Endothelial cell of umbilical vein (primary cell): ENCODE measurements at regions not wholly inside any gene's neighbourhood (a gene's known extent, or its start where the extent isn't known, plus 50 kb on each side); places are given as distances from the start of the nearest gene placed in this dataset.

Experiments used
- BruUV-seq: library from RNA; stranded (reverse); fragments of 400-500 nt; replicated peaks from 2 replicates; lab custom pipeline; 2021; lab: Mats Ljungman, UMichigan
- CTCF ChIA-PET: fragments of 300-600, 350-600 bp; sonication (Branson Sonifier 250); formaldehyde crosslinking; loops from one replicate; lab custom pipeline; 2021; ENCODE audit warnings: antibody characterized with exemption, inconsistent platforms; lab: Charles Lee
- POLR2A ChIA-PET: fragments of 300-600, 350-600 bp; sonication (Branson Sonifier 250); formaldehyde crosslinking; loops from one replicate; lab custom pipeline; 2021; ENCODE audit warnings: antibody characterized with exemption, inconsistent platforms; lab: Charles Lee
- DNase-seq: peaks from one replicate; pipeline ENCODE4 v3.0.0-alpha.2; 2011; ENCODE audit warnings: low read depth, low spot score
- FAIRE-seq: peaks from 2 replicates; lab custom pipeline; 2011; peaks lifted over from hg19 to GRCh38; lab: Jason Lieb, UNC
- H2AFZ ChIP-seq: 2 replicates; pipeline ENCODE4 v1.6.0; 2012; ENCODE audit warnings: low read depth, low read length, control low read depth, inconsistent platforms
- H3K27ac ChIP-seq: 2 replicates; pipeline ENCODE4 v1.5.1; 2011; ENCODE audit warnings: low read depth, mild to moderate bottlenecking, control low read depth, low read length, moderate library complexity; ENCODE audit not compliant: insufficient read depth
- H3K27me3 ChIP-seq, 2 experiments: 2 replicates each; pipeline versions ENCODE4 v1.6.0 to v1.6.1; 2011; ENCODE audit warnings: low read length in 2 of 2, mixed read lengths in 1 of 2; ENCODE audit not compliant: control insufficient read depth in 2 of 2, insufficient read depth in 2 of 2
- H3K36me3 ChIP-seq, 2 experiments: 2 replicates in 1 of 2; 3 replicates in 1 of 2; pipeline ENCODE4 v1.5.1; 2011; ENCODE audit warnings: low read length in 2 of 2, mild to moderate bottlenecking in 1 of 2, moderate library complexity in 1 of 2; ENCODE audit not compliant: control insufficient read depth in 2 of 2, insufficient read depth in 2 of 2; ENCODE audit errors: extremely low read depth in 1 of 2
- H3K4me1 ChIP-seq: 3 replicates; pipeline ENCODE4 v1.5.1; 2011; ENCODE audit warnings: mild to moderate bottlenecking, low read length; ENCODE audit not compliant: control insufficient read depth, insufficient read depth; ENCODE audit errors: extremely low read depth
- H3K4me2 ChIP-seq: 2 replicates; pipeline ENCODE4 v1.6.1; 2011; ENCODE audit warnings: low read length, control low read depth, mixed read lengths; ENCODE audit not compliant: insufficient read depth
- H3K4me3 ChIP-seq, 3 experiments: fragments of 200-600 bp in 1 of 3; sonication (generic), shearing (Covaris generic) in 1 of 3; replicated peaks in 1 of 3; 2 replicates each; pipeline ENCODE4 v1.5.1; 2011 to 2016; ENCODE audit warnings: control low read depth in 3 of 3, low read length in 3 of 3, mild to moderate bottlenecking in 2 of 3, inconsistent platforms in 1 of 3, low read depth in 1 of 3, moderate library complexity in 1 of 3; ENCODE audit not compliant: insufficient read depth in 1 of 3
- H3K79me2 ChIP-seq: 2 replicates; pipeline ENCODE4 v1.6.0; 2012; ENCODE audit warnings: low read length, inconsistent platforms; ENCODE audit not compliant: control insufficient read depth, insufficient read depth
- H3K9ac ChIP-seq: replicated peaks from 2 replicates; pipeline ENCODE3; 2011; ENCODE audit warnings: low read length, control low read depth; ENCODE audit not compliant: insufficient read depth; ENCODE audit errors: extremely low read depth
- H3K9me1 ChIP-seq: replicated peaks from 3 replicates; pipeline ENCODE4 v1.6.0; 2011; ENCODE audit warnings: mild to moderate bottlenecking, low read length; ENCODE audit not compliant: control insufficient read depth, insufficient read depth; ENCODE audit errors: extremely low read depth
- H3K9me3 ChIP-seq: replicated peaks from 2 replicates; pipeline ENCODE4 v1.5.1; 2012; ENCODE audit warnings: low read length, inconsistent platforms; ENCODE audit not compliant: control insufficient read depth, insufficient read depth
- H4K20me1 ChIP-seq: replicated peaks from 2 replicates; pipeline ENCODE3; 2011; ENCODE audit warnings: mild to moderate bottlenecking, low read length; ENCODE audit not compliant: control insufficient read depth, insufficient read depth; ENCODE audit errors: extremely low read depth
- EZH2 ChIP-seq: IDR thresholded peaks from 2 replicates; pipeline ENCODE4 v1.6.1; 2012; ENCODE audit warnings: borderline replicate concordance, low read depth, mild to moderate bottlenecking, moderate library complexity, low read length, inconsistent platforms; ENCODE audit not compliant: severe bottlenecking
- FOS ChIP-seq: IDR thresholded peaks from 2 replicates; pipeline ENCODE4 v1.6.1; 2011; ENCODE audit warnings: mild to moderate bottlenecking, low read length, moderate library complexity, borderline replicate concordance; ENCODE audit not compliant: insufficient read depth
- GATA2 ChIP-seq: IDR thresholded peaks from 2 replicates; pipeline ENCODE4 v1.7.0; 2011; ENCODE audit warnings: low read depth, mild to moderate bottlenecking, moderate library complexity, mixed read lengths, low read length; ENCODE audit not compliant: insufficient read length, insufficient read depth
- JUN ChIP-seq: IDR thresholded peaks from 2 replicates; pipeline ENCODE4 v1.6.1; 2011; ENCODE audit warnings: borderline replicate concordance, low read depth; ENCODE audit not compliant: insufficient read length, insufficient read depth
- MYC ChIP-seq: IDR thresholded peaks from one replicate; pipeline ENCODE4 v1.6.1; 2011; ENCODE audit warnings: mild to moderate bottlenecking, low read depth, low read length
- POLR2A ChIP-seq: IDR thresholded peaks from 2 replicates; pipeline ENCODE4 v1.6.1; 2012; ENCODE audit warnings: low read depth, mild to moderate bottlenecking, control low read depth, low read length
- POLR2AphosphoS5 ChIP-seq: IDR thresholded peaks from 2 replicates; pipeline ENCODE4 v1.6.1; 2012; ENCODE audit warnings: low read depth, mild to moderate bottlenecking, control low read depth, low read length, moderate library complexity; ENCODE audit not compliant: insufficient read depth
- dilution Hi-C: fragments of 300-500 bp; cut with MboI; formaldehyde crosslinking; loops from one replicate; pipeline ENCODE4 v1.15.0; 2019; ENCODE audit warnings: low sequenced_read_pairs; ENCODE audit not compliant: extremely low pct_ligation_motif_present
- intact Hi-C: fragments of 100-400 bp; cut with micrococcal nuclease; formaldehyde crosslinking; loops from one replicate; pipeline ENCODE4 v1.10.0; 2022
- TF ChIP-seq, protein P1 (sequence below): IDR thresholded peaks from 2 replicates; pipeline ENCODE4 v1.6.1; 2011; ENCODE audit not compliant: insufficient read depth, insufficient read length
- TF ChIP-seq, protein P2 (sequence below), 2 donors: IDR thresholded peaks; 1 replicate in 1 of 2; 2 replicates in 1 of 2; pipeline ENCODE4 v1.5.1; 2011; ENCODE audit warnings: low read length in 2 of 2, mild to moderate bottlenecking in 2 of 2, moderate library complexity in 2 of 2, control low read depth in 1 of 2, inconsistent platforms in 1 of 2, low read depth in 1 of 2; ENCODE audit not compliant: insufficient read depth in 1 of 2; ENCODE audit errors: extremely low read depth in 1 of 2

DNA sequence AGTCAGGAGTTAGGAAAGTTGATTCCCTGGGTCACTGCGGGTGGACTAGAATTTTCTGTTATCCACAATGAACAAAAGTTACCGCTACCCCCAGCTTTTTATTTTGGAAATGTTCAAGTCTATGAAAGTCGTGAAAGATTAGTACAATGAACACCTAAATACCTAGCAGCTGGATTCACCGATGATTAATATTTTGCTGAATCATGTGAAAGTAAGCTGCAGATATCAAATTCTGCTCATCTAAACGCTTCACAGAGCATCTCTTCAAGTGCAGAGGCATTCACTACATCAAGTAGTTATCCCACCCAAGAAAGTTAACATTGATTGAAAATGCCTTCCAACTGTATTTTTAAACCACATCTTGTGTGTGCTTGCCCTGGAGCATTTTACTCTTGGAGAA, 729.0 kb upstream of the NR2F2 start:
- no peaks in the 10 kb centered on the region for H3K9me3 ChIP-seq
- no peaks in the 10 kb centered on the region for H3K79me2 ChIP-seq
- CTCF ChIA-PET: interaction anchor here (1.7 to 2.8 kb wide), 2 partner anchors 10 to 13 kb away, joined by 5 to 8 read pairs; no protein-coding TSS in a partner anchor
- intact Hi-C loops (no loop called here), dilution Hi-C loops (no loop called here)
- H3K36me3 ChIP-seq: no peaks in the 10 kb centered on the region
- DNase-seq: no peak
- no peak overlapping the region for H3K9ac ChIP-seq
- TF ChIP-seq JUN: no peak
- TF ChIP-seq, protein P1, sequence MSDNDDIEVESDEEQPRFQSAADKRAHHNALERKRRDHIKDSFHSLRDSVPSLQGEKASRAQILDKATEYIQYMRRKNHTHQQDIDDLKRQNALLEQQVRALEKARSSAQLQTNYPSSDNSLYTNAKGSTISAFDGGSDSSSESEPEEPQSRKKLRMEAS: no peak
- TF ChIP-seq GATA2: no peak
- no peak for TF ChIP-seq POLR2AphosphoS5
- no peak for TF ChIP-seq FOS
- no peak for TF ChIP-seq MYC
- TF ChIP-seq, protein P2, sequence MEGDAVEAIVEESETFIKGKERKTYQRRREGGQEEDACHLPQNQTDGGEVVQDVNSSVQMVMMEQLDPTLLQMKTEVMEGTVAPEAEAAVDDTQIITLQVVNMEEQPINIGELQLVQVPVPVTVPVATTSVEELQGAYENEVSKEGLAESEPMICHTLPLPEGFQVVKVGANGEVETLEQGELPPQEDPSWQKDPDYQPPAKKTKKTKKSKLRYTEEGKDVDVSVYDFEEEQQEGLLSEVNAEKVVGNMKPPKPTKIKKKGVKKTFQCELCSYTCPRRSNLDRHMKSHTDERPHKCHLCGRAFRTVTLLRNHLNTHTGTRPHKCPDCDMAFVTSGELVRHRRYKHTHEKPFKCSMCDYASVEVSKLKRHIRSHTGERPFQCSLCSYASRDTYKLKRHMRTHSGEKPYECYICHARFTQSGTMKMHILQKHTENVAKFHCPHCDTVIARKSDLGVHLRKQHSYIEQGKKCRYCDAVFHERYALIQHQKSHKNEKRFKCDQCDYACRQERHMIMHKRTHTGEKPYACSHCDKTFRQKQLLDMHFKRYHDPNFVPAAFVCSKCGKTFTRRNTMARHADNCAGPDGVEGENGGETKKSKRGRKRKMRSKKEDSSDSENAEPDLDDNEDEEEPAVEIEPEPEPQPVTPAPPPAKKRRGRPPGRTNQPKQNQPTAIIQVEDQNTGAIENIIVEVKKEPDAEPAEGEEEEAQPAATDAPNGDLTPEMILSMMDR (IDR thresholded peaks at IDR 0.05; ENCODE audit: extremely low read depth in 1 of 2, insufficient read depth in 1 of 2, low read depth in 1 of 2, low read length in 2 of 2): no peak
- TF ChIP-seq EZH2: no peak
- TF ChIP-seq POLR2A: no peak
- no peak overlapping the region for H2AFZ ChIP-seq
- POLR2A ChIA-PET: interaction anchor here (0.7 kb wide), 1 partner anchor 41 kb away, joined by 3 read pairs; no protein-coding TSS in a partner anchor
- no peaks in the 10 kb centered on the region for H3K9me1 ChIP-seq
- no TSS peak for BruUV-seq
- H3K27ac ChIP-seq: no peak overlapping the region
- no peaks in the 10 kb centered on the region for H3K27me3 ChIP-seq
- H3K4me2 ChIP-seq: no peak overlapping the region
- H3K4me1 ChIP-seq: peaks cover 20% of the 10 kb centered on the region
- H4K20me1 ChIP-seq: no peaks in the 10 kb centered on the region
- no peak for FAIRE-seq
- no peak overlapping the region for H3K4me3 ChIP-seq
